Tibial nerve (tissue), 4 donors: ENCODE measurements at regions not wholly inside any gene's neighbourhood (a gene's known extent, or its start where the extent isn't known, plus 50 kb on each side); places are given as distances from the start of the nearest gene placed in this dataset.

ENCODE experiments used
- DNase-seq, 2 donors: peaks; one replicate each; pipeline ENCODE4 v3.0.0-alpha.2; 2019; ENCODE audit warnings: low spot score in 2 of 2
- H3K27ac ChIP-seq, 4 donors: fragments of 200-600 bp; sonication (generic) in 3 of 4; one replicate each; pipeline ENCODE4 v1.5.1; 2017 to 2019; ENCODE audit warnings: mild to moderate bottlenecking in 1 of 4
- H3K27me3 ChIP-seq, 2 donors: fragments of 200-600 bp; sonication (generic) in 1 of 2; one replicate each; pipeline versions ENCODE4 v1.5.1 to v1.6.0; 2017 to 2019
- H3K36me3 ChIP-seq, 3 donors: fragments of 200-600 bp; sonication (generic); one replicate each; pipeline ENCODE4 v1.5.1; 2018 to 2019
- H3K4me1 ChIP-seq, 4 donors: fragments of 200-600 bp; sonication (generic) in 3 of 4; one replicate each; pipeline ENCODE4 v1.5.1; 2017 to 2019
- H3K4me3 ChIP-seq, 4 donors: fragments of 200-600 bp; sonication (generic) in 3 of 4; one replicate each; pipeline ENCODE4 v1.5.1; 2017 to 2019; ENCODE audit warnings: mild to moderate bottlenecking in 1 of 4, moderate library complexity in 1 of 4
- H3K9me3 ChIP-seq, 4 donors: fragments of 200-600 bp; sonication (generic) in 3 of 4; one replicate each; pipeline ENCODE4 v1.5.1; 2017 to 2019
- EP300 ChIP-seq, 2 donors: sonication (generic); formaldehyde crosslinking; IDR thresholded peaks; one replicate each; pipeline ENCODE4 v1.6.1; 2017; ENCODE audit warnings: antibody characterized with exemption in 2 of 2, mild to moderate bottlenecking in 1 of 2
- POLR2A ChIP-seq, 2 donors: fragments of 450-650 bp; IDR thresholded peaks; one replicate each; pipeline ENCODE4 v1.6.1; 2017; ENCODE audit warnings: antibody characterized with exemption in 2 of 2, mild to moderate bottlenecking in 2 of 2, moderate library complexity in 2 of 2
- WGBS, 2 donors: methylation state at CpG; one replicate each; pipeline ENCODE4 v1.1.5; 2018; 5-methylcytosine and 5-hydroxymethylcytosine counted together
- TF ChIP-seq, protein P1 (sequence below), 5 experiments: fragments of 200-600 bp in 3 of 5; fragments of 450-650 bp in 2 of 5; sonication (generic) in 3 of 5; IDR thresholded peaks; one replicate each; pipeline ENCODE4 v1.5.1; 2016 to 2019; ENCODE audit warnings: antibody characterized with exemption in 5 of 5, mild to moderate bottlenecking in 3 of 5, moderate library complexity in 2 of 5

GRCh38 chr2:8496617-8497016 is 185.2 kb upstream of the ID2 start:
- Histone ChIP-seq H3K27me3 (no peaks in the 10 kb centered on the region), H3K36me3 (no peaks in the 10 kb centered on the region), H3K9me3 (no peaks in the 10 kb centered on the region), H3K4me1 (peaks cover 0 to 12% (median 0%) of the 10 kb centered on the region in 4 donors), H3K27ac (no peak overlapping the region), H3K4me3 (no peak overlapping the region)
- TF ChIP-seq, protein P1, sequence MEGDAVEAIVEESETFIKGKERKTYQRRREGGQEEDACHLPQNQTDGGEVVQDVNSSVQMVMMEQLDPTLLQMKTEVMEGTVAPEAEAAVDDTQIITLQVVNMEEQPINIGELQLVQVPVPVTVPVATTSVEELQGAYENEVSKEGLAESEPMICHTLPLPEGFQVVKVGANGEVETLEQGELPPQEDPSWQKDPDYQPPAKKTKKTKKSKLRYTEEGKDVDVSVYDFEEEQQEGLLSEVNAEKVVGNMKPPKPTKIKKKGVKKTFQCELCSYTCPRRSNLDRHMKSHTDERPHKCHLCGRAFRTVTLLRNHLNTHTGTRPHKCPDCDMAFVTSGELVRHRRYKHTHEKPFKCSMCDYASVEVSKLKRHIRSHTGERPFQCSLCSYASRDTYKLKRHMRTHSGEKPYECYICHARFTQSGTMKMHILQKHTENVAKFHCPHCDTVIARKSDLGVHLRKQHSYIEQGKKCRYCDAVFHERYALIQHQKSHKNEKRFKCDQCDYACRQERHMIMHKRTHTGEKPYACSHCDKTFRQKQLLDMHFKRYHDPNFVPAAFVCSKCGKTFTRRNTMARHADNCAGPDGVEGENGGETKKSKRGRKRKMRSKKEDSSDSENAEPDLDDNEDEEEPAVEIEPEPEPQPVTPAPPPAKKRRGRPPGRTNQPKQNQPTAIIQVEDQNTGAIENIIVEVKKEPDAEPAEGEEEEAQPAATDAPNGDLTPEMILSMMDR (IDR thresholded peaks at IDR 0.05): no peak
- TF ChIP-seq POLR2A (IDR thresholded peaks at IDR 0.05) (no peak), EP300 (IDR thresholded peaks at IDR 0.05) (no peak)
- 82 to 91% methylated on average over 4 of the region's 4 CpGs for WGBS, 2 donors
- DNase-seq: no peak

GRCh38 chr2:8498994-8499393 is 182.9 kb upstream of the ID2 start:
- Histone ChIP-seq H3K27me3 (no peaks in the 10 kb centered on the region), H3K27ac (no peak overlapping the region), H3K4me1 (peaks cover 0 to 10% (median 0%) of the 10 kb centered on the region in 4 donors), H3K36me3 (no peaks in the 10 kb centered on the region), H3K9me3 (no peaks in the 10 kb centered on the region), H3K4me3 (no peak overlapping the region)
- no peak for DNase-seq
- 80 to 86% methylated on average over 3 of the region's 3 CpGs for WGBS, 2 donors
- no peak for TF ChIP-seq POLR2A (IDR thresholded peaks at IDR 0.05)
- no peak for TF ChIP-seq EP300 (IDR thresholded peaks at IDR 0.05)
- TF ChIP-seq, protein P1 (IDR thresholded peaks at IDR 0.05): no peak

- H3K27ac ChIP-seq: no peak overlapping the region
- DNase-seq: no peak
- no peaks in the 10 kb centered on the region for H3K9me3 ChIP-seq
- H3K4me1 ChIP-seq: peaks cover 0 to under 1% (median 0%) of the 10 kb centered on the region in 4 donors
- no peaks in the 10 kb centered on the region for H3K27me3 ChIP-seq
- no peak for TF ChIP-seq EP300 (IDR thresholded peaks at IDR 0.05)
- TF ChIP-seq, protein P1 (IDR thresholded peaks at IDR 0.05): no peak
- TF ChIP-seq POLR2A (IDR thresholded peaks at IDR 0.05): no peak
- no peak overlapping the region for H3K4me3 ChIP-seq
- WGBS, 2 donors: 83 to 89% methylated on average over 13 of the region's 13 CpGs
- no peaks in the 10 kb centered on the region for H3K36me3 ChIP-seq
These were observed 181.5 kb upstream of the ID2 start for GRCh38 chr2:8500124-8501054.

DNA sequence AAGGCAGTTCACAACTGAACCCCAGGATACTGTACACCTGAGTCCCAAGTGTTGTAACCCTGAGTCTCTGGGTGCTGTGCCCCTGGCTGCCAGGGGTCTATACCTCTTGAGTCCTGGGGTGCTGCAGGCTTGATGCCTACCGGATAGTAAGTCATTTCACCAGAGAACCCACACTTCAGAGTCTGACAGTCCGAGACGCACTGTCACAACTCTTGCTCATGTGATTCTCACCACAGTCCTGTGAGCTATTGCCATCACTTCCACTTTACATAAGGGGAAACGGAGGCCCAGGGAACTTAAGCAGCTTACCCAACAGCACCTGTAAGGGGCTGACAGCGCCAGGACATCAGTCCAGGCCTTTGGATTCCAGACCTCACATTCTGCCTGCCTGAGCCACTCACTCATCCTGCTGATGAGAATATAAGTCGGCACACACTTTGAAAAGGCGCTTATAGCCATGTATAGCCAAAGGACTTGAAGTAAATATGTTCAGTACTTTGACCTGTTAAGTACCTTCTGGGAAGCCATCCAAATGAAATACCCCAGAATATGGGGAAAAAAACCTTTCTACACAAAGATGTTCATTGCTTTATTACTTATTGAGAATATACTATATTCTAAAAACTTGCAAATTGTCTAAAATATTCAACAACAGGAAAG is 180.7 kb upstream of the ID2 start:
- DNase-seq: no peak
- whole genome bisulfite sequencing, 2 donors: 84 to 90% methylated on average over 7 of the region's 7 CpGs
- H3K4me1 ChIP-seq: no peaks in the 10 kb centered on the region
- H3K27ac ChIP-seq: no peak overlapping the region
- no peaks in the 10 kb centered on the region for H3K36me3 ChIP-seq
- TF ChIP-seq EP300 (IDR thresholded peaks at IDR 0.05) (no peak), POLR2A (IDR thresholded peaks at IDR 0.05) (no peak)
- TF ChIP-seq, protein P1 (IDR thresholded peaks at IDR 0.05): no peak
- no peaks in the 10 kb centered on the region for H3K27me3 ChIP-seq
- H3K4me3 ChIP-seq: no peak overlapping the region
- no peaks in the 10 kb centered on the region for H3K9me3 ChIP-seq

GRCh38 chr2:8502316-8502715 is 179.5 kb upstream of the ID2 start:
- DNase-seq: no peak
- no peaks in the 10 kb centered on the region for H3K27me3 ChIP-seq
- H3K4me3 ChIP-seq: no peak overlapping the region
- H3K27ac ChIP-seq: no peak overlapping the region
- 54 to 69% methylated on average over 6 of the region's 6 CpGs for WGBS, 2 donors
- TF ChIP-seq, protein P1 (IDR thresholded peaks at IDR 0.05): no peak
- TF ChIP-seq POLR2A (IDR thresholded peaks at IDR 0.05) (no peak), EP300 (IDR thresholded peaks at IDR 0.05) (no peak)
- H3K9me3 ChIP-seq: no peaks in the 10 kb centered on the region
- no peaks in the 10 kb centered on the region for H3K36me3 ChIP-seq
- no peaks in the 10 kb centered on the region for H3K4me1 ChIP-seq
